ENCODE measurements at regions not wholly inside any gene's neighbourhood (a gene's known extent, or its start where the extent isn't known, plus 50 kb on each side); places are given as distances from the start of the nearest gene placed in this dataset.
"Not testable (repeated sequence)": the region's sequence is repeated elsewhere in the genome, so short reads cannot be mapped to it uniquely, and the experiment has no call there.

GRCh38 chr7:137107802-137108201 is 235.7 kb downstream of the PTN start:
- DNase-seq: not testable (repeated sequence)

GRCh38 chr7:137103526-137103925 is 235.1 kb downstream of the CHRM2 start:
- not testable (repeated sequence) for DNase-seq

GRCh38 chr7:137097111-137097510 is 228.7 kb downstream of the CHRM2 start:
- DNase-seq: no peak

- DNase-seq: no peak
Measured at GRCh38 chr7:137096607-137097006, 228.2 kb downstream of the CHRM2 start.

- no peak for DNase-seq
Measured at GRCh38 chr7:137093198-137093597, 224.7 kb downstream of the CHRM2 start.

- DNase-seq: peak; percentile 25
Measured at GRCh38 chr7:137091396-137091795, 222.9 kb downstream of the CHRM2 start.

GRCh38 chr7:137086896-137087295 is 218.4 kb downstream of the CHRM2 start:
- no peak for DNase-seq

- DNase-seq: no peak
Measured at GRCh38 chr7:137084607-137085380, 216.3 kb downstream of the CHRM2 start.

- DNase-seq: no peak
Measured at GRCh38 chr7:137082391-137082790, 213.9 kb downstream of the CHRM2 start.

GRCh38 chr7:137081321-137082093 is 213.1 kb downstream of the CHRM2 start:
- peak; percentile 82 for DNase-seq

GRCh38 chr7:137080516-137081203 is 212.2 kb downstream of the CHRM2 start:
- peak; percentile 67 for DNase-seq

- no peak for DNase-seq
Measured at GRCh38 chr7:137078781-137079180, 210.3 kb downstream of the CHRM2 start.

GRCh38 chr7:137074391-137075030 is 206.1 kb downstream of the CHRM2 start:
- DNase-seq: no peak

- no peak for DNase-seq
Measured at GRCh38 chr7:137073571-137074325, 205.3 kb downstream of the CHRM2 start.

Data from NCI-H82 (cell line).